H1 (cell line): ENCODE measurements at regions not wholly inside any gene's neighbourhood (a gene's known extent, or its start where the extent isn't known, plus 50 kb on each side); places are given as distances from the start of the nearest gene placed in this dataset.

Source experiments
- CBX5 ChIP-seq: fragments of 300-800, 300-1000 bp; sonication (generic); IDR thresholded peaks from 2 replicates; pipeline ENCODE4 v1.7.1; 2016; ENCODE audit warnings: antibody characterized with exemption, low read length, low read depth
- NANOG ChIP-seq: IDR thresholded peaks from 2 replicates; pipeline ENCODE4 v1.6.1; 2011; ENCODE audit warnings: low read length, low read depth, mild to moderate bottlenecking, inconsistent platforms; ENCODE audit not compliant: insufficient read depth, poor library complexity, severe bottlenecking
- SAP30 ChIP-seq: fragments of 300-600 bp; sonication (generic); IDR thresholded peaks from 2 replicates; pipeline ENCODE4 v1.7.1; 2012; ENCODE audit warnings: low read length, moderate library complexity, mild to moderate bottlenecking, inconsistent platforms; ENCODE audit not compliant: insufficient read depth, insufficient replicate concordance

DNA sequence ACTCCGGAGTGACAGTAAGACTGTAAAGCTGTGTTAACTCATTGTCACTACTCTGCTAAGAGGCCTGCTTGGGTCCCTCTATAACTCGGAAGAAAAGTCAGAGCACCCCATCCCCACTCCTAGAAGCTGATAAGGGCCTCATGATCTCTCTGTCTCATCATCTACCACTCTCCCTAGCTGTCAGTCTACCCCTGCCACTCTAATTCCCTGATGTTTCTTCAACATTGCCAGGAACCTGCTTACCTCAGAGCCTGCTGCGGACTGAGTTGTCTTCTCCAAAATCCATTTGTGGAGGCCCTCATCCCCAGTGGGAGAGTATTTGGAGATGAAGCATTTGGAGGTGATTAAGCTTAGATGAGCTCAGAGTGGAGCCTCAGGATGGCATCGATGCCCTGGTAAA is 1092.2 kb downstream of the TBC1D22A start (continued):
- TF ChIP-seq SAP30, result no peak
- no peak for TF ChIP-seq CBX5
- no peak for TF ChIP-seq NANOG
